WTC11 (cell line): ENCODE measurements at regions not wholly inside any gene's neighbourhood (a gene's known extent, or its start where the extent isn't known, plus 50 kb on each side); places are given as distances from the start of the nearest gene placed in this dataset.
A peak's percentile ranks its signal among the peaks of the same experiment; 100 is the strongest.

ENCODE experiments used
- ATAC-seq: fragments of 200-7000 bp; cut with Tn5 transposase; 2 replicates; pipeline ENCODE4 v1.10.0; 2021; ENCODE audit warnings: mild to moderate bottlenecking, moderate library complexity
- CTCF ChIA-PET: fragments of 300-600 bp; sonication (Branson Sonifier 250); formaldehyde crosslinking; loops from one replicate; lab custom pipeline; 2021; ENCODE audit warnings: antibody characterized with exemption; lab: Charles Lee
- POLR2A ChIA-PET: fragments of 350-600 bp; sonication (Branson Sonifier 250); formaldehyde crosslinking; loops from one replicate; lab custom pipeline; 2021; ENCODE audit warnings: antibody characterized with exemption; lab: Charles Lee
- DNase-seq: peaks from one replicate; pipeline ENCODE4 v3.0.0; 2021; ENCODE audit warnings: low spot score
- H3K27ac Mint-ChIP-seq: 2 replicates; pipeline ENCODE4 v1.8.0; 2021; ENCODE audit warnings: mixed read lengths
- H3K27me3 Mint-ChIP-seq: 2 replicates; pipeline ENCODE4 v1.8.0; 2021; ENCODE audit warnings: low read depth, mild to moderate bottlenecking, moderate library complexity, mixed read lengths
- H3K36me3 Mint-ChIP-seq: 2 replicates; pipeline ENCODE4 v1.8.0; 2021; ENCODE audit warnings: mixed read lengths
- H3K4me1 Mint-ChIP-seq: 2 replicates; pipeline ENCODE4 v1.8.0; 2022; ENCODE audit warnings: mixed read lengths
- H3K4me3 Mint-ChIP-seq: 2 replicates; pipeline ENCODE4 v1.8.0; 2021; ENCODE audit warnings: mild to moderate bottlenecking, moderate library complexity, mixed read lengths
- H3K9me3 Mint-ChIP-seq: 2 replicates; pipeline ENCODE4 v1.8.0; 2021; ENCODE audit warnings: mixed read lengths
- CBFB ChIP-seq: sonication (generic); formaldehyde crosslinking; IDR thresholded peaks from 2 replicates; pipeline ENCODE4 v1.8.1; 2022; ENCODE audit warnings: mild to moderate bottlenecking, low read depth, missing genetic modification reagents
- CREB1 ChIP-seq: sonication (generic); formaldehyde crosslinking; IDR thresholded peaks from 2 replicates; pipeline ENCODE4 v1.8.0; 2023; ENCODE audit warnings: mild to moderate bottlenecking, missing genetic modification reagents
- CREM ChIP-seq: sonication (generic); formaldehyde crosslinking; IDR thresholded peaks from 2 replicates; pipeline ENCODE4 v1.8.1; 2022; ENCODE audit warnings: mild to moderate bottlenecking, missing genetic modification reagents, moderate library complexity
- ELF4 ChIP-seq: sonication (generic); formaldehyde crosslinking; IDR thresholded peaks from 2 replicates; pipeline ENCODE4 v1.8.1; 2022; ENCODE audit warnings: low read depth, mild to moderate bottlenecking, moderate library complexity, missing genetic modification reagents
- FOXK1 ChIP-seq: sonication (generic); formaldehyde crosslinking; IDR thresholded peaks from 2 replicates; pipeline ENCODE4 v1.8.0; 2022; ENCODE audit warnings: mild to moderate bottlenecking, moderate library complexity, missing genetic modification reagents
- GTF2I ChIP-seq: fragments of 250-450 bp; sonication (Bioruptor Pico); conservative IDR thresholded peaks from 2 replicates; pipeline ENCODE4 v1.4.0; 2021; ENCODE audit warnings: mild to moderate bottlenecking
- HMGA2 ChIP-seq: fragments of 250-450 bp; sonication (Bioruptor Pico); IDR thresholded peaks from 2 replicates; pipeline ENCODE4 v1.4.0; 2021; ENCODE audit warnings: mild to moderate bottlenecking, moderate library complexity
- JAZF1 ChIP-seq: fragments of 250-450 bp; sonication (Bioruptor Pico); IDR thresholded peaks from 2 replicates; pipeline ENCODE4 v1.9.0; 2021; ENCODE audit warnings: moderate library complexity, mild to moderate bottlenecking, inconsistent platforms
- NFATC4 ChIP-seq: fragments of 250-450 bp; sonication (Bioruptor Pico); IDR thresholded peaks from 2 replicates; pipeline ENCODE4 v1.9.0; 2021; ENCODE audit warnings: mild to moderate bottlenecking
- RELA ChIP-seq: sonication (generic); formaldehyde crosslinking; IDR thresholded peaks from 2 replicates; pipeline ENCODE4 v1.8.1; 2022; ENCODE audit warnings: missing genetic modification reagents, mild to moderate bottlenecking, borderline replicate concordance
- RORB ChIP-seq: fragments of 250-450 bp; sonication (Bioruptor Pico); IDR thresholded peaks from 2 replicates; pipeline ENCODE4 v1.9.0; 2021; ENCODE audit warnings: mild to moderate bottlenecking
- ZNF263 ChIP-seq: sonication (generic); formaldehyde crosslinking; IDR thresholded peaks from 2 replicates; pipeline ENCODE4 v1.8.1; 2022; ENCODE audit warnings: low read depth, mild to moderate bottlenecking, moderate library complexity, missing genetic modification reagents
- ZNF416 ChIP-seq: fragments of 250-450 bp; sonication (Bioruptor Pico); IDR thresholded peaks from 2 replicates; pipeline ENCODE4 v1.9.0; 2021; ENCODE audit warnings: mild to moderate bottlenecking, inconsistent platforms
- TF ChIP-seq, protein P1 (sequence below): sonication (generic); formaldehyde crosslinking; conservative IDR thresholded peaks from 2 replicates; pipeline ENCODE4 v1.8.1; 2022; ENCODE audit warnings: mild to moderate bottlenecking, missing genetic modification reagents
- TF ChIP-seq, protein P2 (sequence below): sonication (generic); formaldehyde crosslinking; IDR thresholded peaks from 2 replicates; pipeline ENCODE4 v1.8.1; 2023; ENCODE audit warnings: mild to moderate bottlenecking, missing genetic modification reagents, moderate library complexity
- TF ChIP-seq, protein P3 (sequence below): fragments of 250-450 bp; sonication (Bioruptor Pico); IDR thresholded peaks from 2 replicates; pipeline ENCODE4 v2.1.2; 2022; ENCODE audit warnings: mild to moderate bottlenecking, moderate library complexity
- TF ChIP-seq, protein P4 (sequence below): sonication (generic); formaldehyde crosslinking; IDR thresholded peaks from 2 replicates; pipeline ENCODE4 v1.8.0; 2023; ENCODE audit warnings: missing genetic modification reagents, mild to moderate bottlenecking, borderline replicate concordance
- TF ChIP-seq, protein P5 (sequence below): sonication (generic); formaldehyde crosslinking; conservative IDR thresholded peaks from 2 replicates; pipeline ENCODE4 v1.8.1; 2023; ENCODE audit warnings: mild to moderate bottlenecking, low read depth, missing genetic modification reagents, moderate library complexity
- TF ChIP-seq, protein P6 (sequence below): fragments of 250-450 bp; sonication (Bioruptor Pico); IDR thresholded peaks from 2 replicates; pipeline ENCODE4 v1.9.0; 2021; ENCODE audit warnings: mild to moderate bottlenecking
- TF ChIP-seq, protein P7 (sequence below): sonication (generic); formaldehyde crosslinking; IDR thresholded peaks from 2 replicates; pipeline ENCODE4 v1.8.0; 2023; ENCODE audit warnings: mild to moderate bottlenecking, missing genetic modification reagents

DNA sequence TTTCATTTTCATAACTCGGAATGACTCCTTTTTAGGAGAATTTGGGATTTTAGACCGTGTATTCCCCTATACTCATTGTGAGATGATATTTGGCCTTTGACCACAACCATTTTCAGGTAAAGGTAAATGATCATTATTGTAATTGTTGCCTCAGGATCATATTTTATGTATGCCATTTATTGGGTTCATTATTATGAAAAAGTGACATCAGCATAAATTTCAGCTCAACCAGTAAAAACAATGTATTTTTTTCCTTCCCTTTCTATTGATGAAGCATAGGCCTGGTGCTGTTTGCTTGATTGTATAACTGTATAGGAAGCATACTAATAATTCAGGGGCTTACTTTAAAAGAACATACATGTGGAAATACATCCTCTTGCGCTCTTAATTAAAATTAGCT, 832.9 kb upstream of the FANCL start (continued):
- no peak for TF ChIP-seq GTF2I (CRISPR knock-in tag)
- no peak for TF ChIP-seq CREM (CRISPR knock-in tag)
- TF ChIP-seq, protein P1, sequence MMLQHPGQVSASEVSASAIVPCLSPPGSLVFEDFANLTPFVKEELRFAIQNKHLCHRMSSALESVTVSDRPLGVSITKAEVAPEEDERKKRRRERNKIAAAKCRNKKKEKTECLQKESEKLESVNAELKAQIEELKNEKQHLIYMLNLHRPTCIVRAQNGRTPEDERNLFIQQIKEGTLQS (CRISPR knock-in tag): no peak
- TF ChIP-seq, protein P2, sequence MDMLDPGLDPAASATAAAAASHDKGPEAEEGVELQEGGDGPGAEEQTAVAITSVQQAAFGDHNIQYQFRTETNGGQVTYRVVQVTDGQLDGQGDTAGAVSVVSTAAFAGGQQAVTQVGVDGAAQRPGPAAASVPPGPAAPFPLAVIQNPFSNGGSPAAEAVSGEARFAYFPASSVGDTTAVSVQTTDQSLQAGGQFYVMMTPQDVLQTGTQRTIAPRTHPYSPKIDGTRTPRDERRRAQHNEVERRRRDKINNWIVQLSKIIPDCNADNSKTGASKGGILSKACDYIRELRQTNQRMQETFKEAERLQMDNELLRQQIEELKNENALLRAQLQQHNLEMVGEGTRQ: no peak
- no peak for TF ChIP-seq ZNF416 (CRISPR knock-in tag)

DNA sequence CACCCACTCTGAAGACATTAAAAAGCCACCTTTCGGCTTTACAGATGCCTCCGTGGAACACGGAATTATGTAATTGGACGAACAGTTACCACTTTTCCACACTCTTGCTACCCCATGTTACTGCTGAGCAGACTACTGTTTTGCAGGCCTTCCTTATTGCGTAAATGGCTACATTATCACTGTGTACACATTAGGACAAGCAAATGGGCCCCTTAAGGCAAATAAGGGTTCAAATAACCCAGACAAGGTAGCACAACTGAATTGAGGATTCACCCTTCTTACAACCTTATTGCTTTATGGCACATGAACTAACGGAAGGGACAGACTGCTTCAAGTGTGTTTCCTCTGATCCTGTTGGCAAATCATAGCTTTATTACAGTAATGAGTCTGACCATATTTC, 832.2 kb upstream of the FANCL start:
- Mint-ChIP-seq H3K36me3 (0 out of 2 replicates have a peak, but pooled peaks cover 4% of the 10 kb centered on the region), H3K9me3 (peaks cover 20% of the 10 kb centered on the region), H3K27ac (no peak overlapping the region), H3K27me3 (no peaks in the 10 kb centered on the region; the same call in 1 of the 2 replicates), H3K4me3 (no peak overlapping the region), H3K4me1 (peaks cover 25% of the 10 kb centered on the region)
- TF ChIP-seq, protein P2: no peak
- TF ChIP-seq RELA (CRISPR knock-in tag) (no peak), CBFB (CRISPR knock-in tag) (no peak)
- ChIA-PET CTCF (no interaction called here), POLR2A (no interaction called here)
- DNase-seq: no peak
- ATAC-seq: no peak

DNA sequence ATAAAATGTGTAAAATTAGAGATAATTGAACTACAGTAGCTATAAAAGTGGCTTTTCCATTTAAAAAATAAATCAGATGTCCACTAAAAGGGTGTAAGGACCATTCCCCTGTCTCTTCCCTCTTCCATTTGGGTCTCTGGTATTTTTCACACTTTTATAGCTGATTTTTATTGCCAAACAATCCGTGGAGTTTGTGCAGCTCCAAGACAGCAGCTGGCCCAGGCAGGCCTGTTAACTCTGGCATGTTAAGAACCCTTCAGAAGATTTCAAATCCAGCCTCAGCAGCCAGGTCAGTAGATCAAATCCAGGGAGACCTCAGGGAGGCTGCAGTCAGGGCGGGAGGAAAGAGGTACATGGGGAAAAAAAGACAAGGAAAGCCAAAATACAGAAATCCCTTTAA, 827.1 kb upstream of the FANCL start:
- Mint-ChIP-seq H3K27me3 (no peaks in the 10 kb centered on the region; the same call in 1 of the 2 replicates), H3K4me1 (0 out of 2 replicates have a peak, but pooled peaks cover 3% of the 10 kb centered on the region), H3K36me3 (peaks cover 7% of the 10 kb centered on the region; the same call in 1 of the 2 replicates), H3K9me3 (peaks cover 32% of the 10 kb centered on the region), H3K4me3 (no peak overlapping the region), H3K27ac (0 out of 2 replicates have a peak overlapping the region, but pooled peaks have one; percentile 41)
- ChIA-PET POLR2A (no interaction called here), CTCF (interaction anchor here (0.6 to 1.0 kb wide), 2 partner anchors 43 to 207 kb away, joined by 3 to 4 read pairs; no protein-coding TSS in a partner anchor)
- no peak for ATAC-seq
- DNase-seq: no peak
- TF ChIP-seq CREB1 (CRISPR knock-in tag): no peak
- TF ChIP-seq JAZF1 (CRISPR knock-in tag): no peak
- TF ChIP-seq, protein P3, sequence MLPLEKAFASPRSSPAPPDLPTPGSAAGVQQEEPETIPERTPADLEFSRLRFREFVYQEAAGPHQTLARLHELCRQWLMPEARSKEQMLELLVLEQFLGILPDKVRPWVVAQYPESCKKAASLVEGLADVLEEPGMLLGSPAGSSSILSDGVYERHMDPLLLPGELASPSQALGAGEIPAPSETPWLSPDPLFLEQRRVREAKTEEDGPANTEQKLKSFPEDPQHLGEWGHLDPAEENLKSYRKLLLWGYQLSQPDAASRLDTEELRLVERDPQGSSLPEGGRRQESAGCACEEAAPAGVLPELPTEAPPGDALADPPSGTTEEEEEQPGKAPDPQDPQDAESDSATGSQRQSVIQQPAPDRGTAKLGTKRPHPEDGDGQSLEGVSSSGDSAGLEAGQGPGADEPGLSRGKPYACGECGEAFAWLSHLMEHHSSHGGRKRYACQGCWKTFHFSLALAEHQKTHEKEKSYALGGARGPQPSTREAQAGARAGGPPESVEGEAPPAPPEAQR (CRISPR knock-in tag): no peak
- TF ChIP-seq, protein P4, sequence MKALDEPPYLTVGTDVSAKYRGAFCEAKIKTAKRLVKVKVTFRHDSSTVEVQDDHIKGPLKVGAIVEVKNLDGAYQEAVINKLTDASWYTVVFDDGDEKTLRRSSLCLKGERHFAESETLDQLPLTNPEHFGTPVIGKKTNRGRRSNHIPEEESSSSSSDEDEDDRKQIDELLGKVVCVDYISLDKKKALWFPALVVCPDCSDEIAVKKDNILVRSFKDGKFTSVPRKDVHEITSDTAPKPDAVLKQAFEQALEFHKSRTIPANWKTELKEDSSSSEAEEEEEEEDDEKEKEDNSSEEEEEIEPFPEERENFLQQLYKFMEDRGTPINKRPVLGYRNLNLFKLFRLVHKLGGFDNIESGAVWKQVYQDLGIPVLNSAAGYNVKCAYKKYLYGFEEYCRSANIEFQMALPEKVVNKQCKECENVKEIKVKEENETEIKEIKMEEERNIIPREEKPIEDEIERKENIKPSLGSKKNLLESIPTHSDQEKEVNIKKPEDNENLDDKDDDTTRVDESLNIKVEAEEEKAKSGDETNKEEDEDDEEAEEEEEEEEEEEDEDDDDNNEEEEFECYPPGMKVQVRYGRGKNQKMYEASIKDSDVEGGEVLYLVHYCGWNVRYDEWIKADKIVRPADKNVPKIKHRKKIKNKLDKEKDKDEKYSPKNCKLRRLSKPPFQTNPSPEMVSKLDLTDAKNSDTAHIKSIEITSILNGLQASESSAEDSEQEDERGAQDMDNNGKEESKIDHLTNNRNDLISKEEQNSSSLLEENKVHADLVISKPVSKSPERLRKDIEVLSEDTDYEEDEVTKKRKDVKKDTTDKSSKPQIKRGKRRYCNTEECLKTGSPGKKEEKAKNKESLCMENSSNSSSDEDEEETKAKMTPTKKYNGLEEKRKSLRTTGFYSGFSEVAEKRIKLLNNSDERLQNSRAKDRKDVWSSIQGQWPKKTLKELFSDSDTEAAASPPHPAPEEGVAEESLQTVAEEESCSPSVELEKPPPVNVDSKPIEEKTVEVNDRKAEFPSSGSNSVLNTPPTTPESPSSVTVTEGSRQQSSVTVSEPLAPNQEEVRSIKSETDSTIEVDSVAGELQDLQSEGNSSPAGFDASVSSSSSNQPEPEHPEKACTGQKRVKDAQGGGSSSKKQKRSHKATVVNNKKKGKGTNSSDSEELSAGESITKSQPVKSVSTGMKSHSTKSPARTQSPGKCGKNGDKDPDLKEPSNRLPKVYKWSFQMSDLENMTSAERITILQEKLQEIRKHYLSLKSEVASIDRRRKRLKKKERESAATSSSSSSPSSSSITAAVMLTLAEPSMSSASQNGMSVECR: no peak
- TF ChIP-seq RORB: no peak
- TF ChIP-seq, protein P5, sequence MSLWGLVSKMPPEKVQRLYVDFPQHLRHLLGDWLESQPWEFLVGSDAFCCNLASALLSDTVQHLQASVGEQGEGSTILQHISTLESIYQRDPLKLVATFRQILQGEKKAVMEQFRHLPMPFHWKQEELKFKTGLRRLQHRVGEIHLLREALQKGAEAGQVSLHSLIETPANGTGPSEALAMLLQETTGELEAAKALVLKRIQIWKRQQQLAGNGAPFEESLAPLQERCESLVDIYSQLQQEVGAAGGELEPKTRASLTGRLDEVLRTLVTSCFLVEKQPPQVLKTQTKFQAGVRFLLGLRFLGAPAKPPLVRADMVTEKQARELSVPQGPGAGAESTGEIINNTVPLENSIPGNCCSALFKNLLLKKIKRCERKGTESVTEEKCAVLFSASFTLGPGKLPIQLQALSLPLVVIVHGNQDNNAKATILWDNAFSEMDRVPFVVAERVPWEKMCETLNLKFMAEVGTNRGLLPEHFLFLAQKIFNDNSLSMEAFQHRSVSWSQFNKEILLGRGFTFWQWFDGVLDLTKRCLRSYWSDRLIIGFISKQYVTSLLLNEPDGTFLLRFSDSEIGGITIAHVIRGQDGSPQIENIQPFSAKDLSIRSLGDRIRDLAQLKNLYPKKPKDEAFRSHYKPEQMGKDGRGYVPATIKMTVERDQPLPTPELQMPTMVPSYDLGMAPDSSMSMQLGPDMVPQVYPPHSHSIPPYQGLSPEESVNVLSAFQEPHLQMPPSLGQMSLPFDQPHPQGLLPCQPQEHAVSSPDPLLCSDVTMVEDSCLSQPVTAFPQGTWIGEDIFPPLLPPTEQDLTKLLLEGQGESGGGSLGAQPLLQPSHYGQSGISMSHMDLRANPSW (CRISPR knock-in tag): no peak
- no peak for TF ChIP-seq HMGA2 (CRISPR knock-in tag)
- TF ChIP-seq, protein P6, sequence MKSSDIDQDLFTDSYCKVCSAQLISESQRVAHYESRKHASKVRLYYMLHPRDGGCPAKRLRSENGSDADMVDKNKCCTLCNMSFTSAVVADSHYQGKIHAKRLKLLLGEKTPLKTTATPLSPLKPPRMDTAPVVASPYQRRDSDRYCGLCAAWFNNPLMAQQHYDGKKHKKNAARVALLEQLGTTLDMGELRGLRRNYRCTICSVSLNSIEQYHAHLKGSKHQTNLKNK: no peak
- no peak for TF ChIP-seq ZNF263 (CRISPR knock-in tag)
- TF ChIP-seq ELF4 (CRISPR knock-in tag): no peak
- TF ChIP-seq, protein P7, sequence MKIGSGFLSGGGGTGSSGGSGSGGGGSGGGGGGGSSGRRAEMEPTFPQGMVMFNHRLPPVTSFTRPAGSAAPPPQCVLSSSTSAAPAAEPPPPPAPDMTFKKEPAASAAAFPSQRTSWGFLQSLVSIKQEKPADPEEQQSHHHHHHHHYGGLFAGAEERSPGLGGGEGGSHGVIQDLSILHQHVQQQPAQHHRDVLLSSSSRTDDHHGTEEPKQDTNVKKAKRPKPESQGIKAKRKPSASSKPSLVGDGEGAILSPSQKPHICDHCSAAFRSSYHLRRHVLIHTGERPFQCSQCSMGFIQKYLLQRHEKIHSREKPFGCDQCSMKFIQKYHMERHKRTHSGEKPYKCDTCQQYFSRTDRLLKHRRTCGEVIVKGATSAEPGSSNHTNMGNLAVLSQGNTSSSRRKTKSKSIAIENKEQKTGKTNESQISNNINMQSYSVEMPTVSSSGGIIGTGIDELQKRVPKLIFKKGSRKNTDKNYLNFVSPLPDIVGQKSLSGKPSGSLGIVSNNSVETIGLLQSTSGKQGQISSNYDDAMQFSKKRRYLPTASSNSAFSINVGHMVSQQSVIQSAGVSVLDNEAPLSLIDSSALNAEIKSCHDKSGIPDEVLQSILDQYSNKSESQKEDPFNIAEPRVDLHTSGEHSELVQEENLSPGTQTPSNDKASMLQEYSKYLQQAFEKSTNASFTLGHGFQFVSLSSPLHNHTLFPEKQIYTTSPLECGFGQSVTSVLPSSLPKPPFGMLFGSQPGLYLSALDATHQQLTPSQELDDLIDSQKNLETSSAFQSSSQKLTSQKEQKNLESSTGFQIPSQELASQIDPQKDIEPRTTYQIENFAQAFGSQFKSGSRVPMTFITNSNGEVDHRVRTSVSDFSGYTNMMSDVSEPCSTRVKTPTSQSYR: no peak
- TF ChIP-seq NFATC4: no peak
- no peak for TF ChIP-seq FOXK1 (CRISPR knock-in tag)
